A549 (cell line): ENCODE measurements at regions not wholly inside any gene's neighbourhood (a gene's known extent, or its start where the extent isn't known, plus 50 kb on each side); places are given as distances from the start of the nearest gene placed in this dataset.

ENCODE experiments used
- CTCF ChIP-seq: fragments of >200 bp; sonication (Bioruptor Twin); formaldehyde crosslinking; IDR thresholded peaks from 3 replicates; pipeline ENCODE4 v1.5.1; 2016
- FOSB ChIP-seq: fragments of 250-450 bp; sonication (Bioruptor Pico); IDR thresholded peaks from 2 replicates; pipeline ENCODE4 v1.5.0; 2020; ENCODE audit warnings: mild to moderate bottlenecking, moderate library complexity
- MAX ChIP-seq: IDR thresholded peaks from 2 replicates; pipeline ENCODE4 v1.6.1; 2012
- MAZ ChIP-seq: fragments of 150-350 bp; IDR thresholded peaks from 2 replicates; pipeline ENCODE4 v1.6.1; 2014; ENCODE audit warnings: antibody characterized with exemption, low read depth, low read length, borderline replicate concordance
- NFE2L2 ChIP-seq: fragments of 150-350 bp; conservative IDR thresholded peaks from 2 replicates; pipeline ENCODE4 v1.6.1; 2014; ENCODE audit warnings: low read length
- NPAS2 ChIP-seq: fragments of 250-450 bp; sonication (Bioruptor Pico); IDR thresholded peaks from 2 replicates; pipeline ENCODE4 v1.8.0; 2022; ENCODE audit warnings: mild to moderate bottlenecking, moderate library complexity, borderline replicate concordance
- POLR2A ChIP-seq: IDR thresholded peaks from 2 replicates; pipeline ENCODE4 v1.6.1; 2012; ENCODE audit warnings: mild to moderate bottlenecking, low read length
- REST ChIP-seq: fragments of 200-600 bp; sonication (generic); IDR thresholded peaks from 2 replicates; pipeline ENCODE4 v1.6.1; 2016; ENCODE audit warnings: antibody characterized with exemption, mild to moderate bottlenecking, moderate library complexity
- RNF2 ChIP-seq: fragments of 200-600 bp; sonication (generic); IDR thresholded peaks from 2 replicates; pipeline ENCODE4 v1.6.1; 2016; ENCODE audit warnings: low read depth, mild to moderate bottlenecking, antibody characterized with exemption, moderate library complexity, borderline replicate concordance
- TP53 ChIP-seq: fragments of 250-450 bp; sonication (Bioruptor Pico); IDR thresholded peaks from 2 replicates; pipeline ENCODE4 v1.5.0; 2021; ENCODE audit warnings: mild to moderate bottlenecking, moderate library complexity
- ZSCAN20 ChIP-seq: fragments of 250-450 bp; sonication (Bioruptor Pico); IDR thresholded peaks from 2 replicates; pipeline ENCODE4 v1.8.0; 2022; ENCODE audit warnings: mild to moderate bottlenecking, moderate library complexity

- TF ChIP-seq ZSCAN20 (CRISPR knock-in tag) (no peak), FOSB (CRISPR knock-in tag) (no peak), RNF2 (no peak), POLR2A (no peak), NFE2L2 (no peak), CTCF (no peak), TP53 (CRISPR knock-in tag) (no peak), MAX (no peak), NPAS2 (no peak), MAZ (no peak), REST (no peak)
Measured at GRCh38 chr7:116348346-116348745, 138.0 kb downstream of the TES start.
